ENCODE measurements at regions not wholly inside any gene's neighbourhood (a gene's known extent, or its start where the extent isn't known, plus 50 kb on each side); places are given as distances from the start of the nearest gene placed in this dataset.

- TF ChIP-seq POLR2A (IDR thresholded peaks at IDR 0.05) (no peak), POLR2AphosphoS5 (IDR thresholded peaks at IDR 0.05) (no peak)
- TF ChIP-seq, protein P1, sequence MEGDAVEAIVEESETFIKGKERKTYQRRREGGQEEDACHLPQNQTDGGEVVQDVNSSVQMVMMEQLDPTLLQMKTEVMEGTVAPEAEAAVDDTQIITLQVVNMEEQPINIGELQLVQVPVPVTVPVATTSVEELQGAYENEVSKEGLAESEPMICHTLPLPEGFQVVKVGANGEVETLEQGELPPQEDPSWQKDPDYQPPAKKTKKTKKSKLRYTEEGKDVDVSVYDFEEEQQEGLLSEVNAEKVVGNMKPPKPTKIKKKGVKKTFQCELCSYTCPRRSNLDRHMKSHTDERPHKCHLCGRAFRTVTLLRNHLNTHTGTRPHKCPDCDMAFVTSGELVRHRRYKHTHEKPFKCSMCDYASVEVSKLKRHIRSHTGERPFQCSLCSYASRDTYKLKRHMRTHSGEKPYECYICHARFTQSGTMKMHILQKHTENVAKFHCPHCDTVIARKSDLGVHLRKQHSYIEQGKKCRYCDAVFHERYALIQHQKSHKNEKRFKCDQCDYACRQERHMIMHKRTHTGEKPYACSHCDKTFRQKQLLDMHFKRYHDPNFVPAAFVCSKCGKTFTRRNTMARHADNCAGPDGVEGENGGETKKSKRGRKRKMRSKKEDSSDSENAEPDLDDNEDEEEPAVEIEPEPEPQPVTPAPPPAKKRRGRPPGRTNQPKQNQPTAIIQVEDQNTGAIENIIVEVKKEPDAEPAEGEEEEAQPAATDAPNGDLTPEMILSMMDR (IDR thresholded peaks at IDR 0.05), result no peak
These were observed 1532.8 kb upstream of the ACO1 start for GRCh38 chr9:30851600-30851999.

All from prostate gland (tissue), 2 donors.